AG04450 (cell line): ENCODE measurements at regions not wholly inside any gene's neighbourhood (a gene's known extent, or its start where the extent isn't known, plus 50 kb on each side); places are given as distances from the start of the nearest gene placed in this dataset.
A peak's percentile ranks its signal among the peaks of the same experiment; 100 is the strongest.
"Not testable (repeated sequence)": the region's sequence is repeated elsewhere in the genome, so short reads cannot be mapped to it uniquely, and the experiment has no call there.

Source experiments
- CTCF ChIA-PET: fragments of 300-600, 350-600 bp; formaldehyde crosslinking; extraction: SDS; loops from one replicate; lab custom pipeline; 2022; ENCODE audit warnings: antibody characterized with exemption, inconsistent platforms; lab: Charles Lee
- POLR2A ChIA-PET: fragments of 350-600 bp; formaldehyde crosslinking; extraction: SDS; loops from one replicate; lab custom pipeline; 2021; ENCODE audit warnings: antibody characterized with exemption, inconsistent platforms; lab: Yijun Ruan, JAX
- DNase-seq: peaks from one replicate; pipeline ENCODE4 v3.0.0-alpha.2; 2011; ENCODE audit warnings: low read depth, low spot score
- H3K27ac ChIP-seq: one replicate; pipeline ENCODE4 v1.5.1; 2012; ENCODE audit warnings: low read depth, low read length, control low read depth
- H3K27me3 ChIP-seq: one replicate; pipeline ENCODE4 v1.6.0; 2012; ENCODE audit warnings: low read length; ENCODE audit not compliant: control insufficient read depth, insufficient read depth
- H3K4me3 ChIP-seq: 2 replicates; pipeline ENCODE4 v1.5.1; 2011; ENCODE audit warnings: mild to moderate bottlenecking, low read depth, low read length, control low read depth
- H3K9me3 ChIP-seq: 2 replicates; pipeline ENCODE4 v1.5.1; 2012; ENCODE audit warnings: low read length; ENCODE audit not compliant: control insufficient read depth, insufficient read depth
- TF ChIP-seq, protein P1 (sequence below): IDR thresholded peaks from 2 replicates; pipeline ENCODE4 v1.5.1; 2011; ENCODE audit warnings: low read depth, low read length, control low read depth, inconsistent platforms

DNA sequence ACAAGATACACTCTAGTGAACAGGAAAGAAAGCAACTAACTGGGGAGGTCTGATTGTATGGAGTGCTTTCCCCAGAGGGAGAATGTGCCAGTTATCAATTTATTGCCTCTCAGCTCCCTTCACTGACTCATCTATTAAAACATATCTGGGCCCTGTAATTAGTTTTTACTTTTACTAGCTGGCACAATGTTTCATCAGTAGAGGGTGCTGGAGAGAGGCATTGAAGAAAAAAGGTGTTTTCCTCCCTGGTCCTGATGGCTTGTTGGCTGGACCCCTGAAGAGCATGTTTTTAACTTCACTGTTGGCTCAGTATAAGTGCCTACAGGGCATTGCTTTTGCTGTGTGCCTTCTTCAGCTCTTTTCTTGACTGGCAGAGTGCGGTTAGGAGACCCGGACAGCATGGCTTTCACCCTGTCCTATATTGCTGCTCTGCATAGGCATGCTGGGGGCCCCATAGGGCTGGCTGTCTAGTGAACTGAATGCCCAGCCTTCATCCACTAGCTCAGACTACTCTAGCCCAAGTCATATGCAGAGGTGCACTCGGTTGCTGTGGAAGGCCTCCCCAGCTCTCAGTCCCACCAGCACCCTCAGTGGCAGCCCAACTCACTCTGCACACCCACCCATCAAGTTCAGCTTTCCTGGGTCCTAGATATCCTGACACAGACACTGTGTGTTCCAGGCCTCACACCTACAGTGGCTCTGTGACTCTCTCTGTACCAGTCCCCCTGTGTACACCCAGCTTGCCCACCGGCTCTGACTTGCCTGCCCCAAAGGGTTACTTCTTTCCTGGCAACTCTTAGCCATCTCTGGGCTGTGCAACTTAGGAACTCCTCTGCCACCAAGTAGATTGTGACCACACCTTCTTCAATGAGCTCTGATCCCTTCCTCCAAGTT is 62.3 kb upstream of the ACYP2 start:
- no peak overlapping the region for H3K4me3 ChIP-seq
- no peak for DNase-seq
- no peaks in the 10 kb centered on the region for H3K27me3 ChIP-seq
- no peak overlapping the region for H3K27ac ChIP-seq
- H3K9me3 ChIP-seq: no peaks in the 10 kb centered on the region; the same call in 1 of the 2 replicates
- POLR2A ChIA-PET: interaction anchor here (0.6 kb wide), 1 partner anchor 403 kb away, joined by 4 read pairs; no protein-coding TSS in a partner anchor
- CTCF ChIA-PET: interaction anchor here (1.1 to 1.3 kb wide), 2 partner anchors 14 to 651 kb away, joined by 3 to 5 read pairs; no protein-coding TSS in a partner anchor
- TF ChIP-seq, protein P1, sequence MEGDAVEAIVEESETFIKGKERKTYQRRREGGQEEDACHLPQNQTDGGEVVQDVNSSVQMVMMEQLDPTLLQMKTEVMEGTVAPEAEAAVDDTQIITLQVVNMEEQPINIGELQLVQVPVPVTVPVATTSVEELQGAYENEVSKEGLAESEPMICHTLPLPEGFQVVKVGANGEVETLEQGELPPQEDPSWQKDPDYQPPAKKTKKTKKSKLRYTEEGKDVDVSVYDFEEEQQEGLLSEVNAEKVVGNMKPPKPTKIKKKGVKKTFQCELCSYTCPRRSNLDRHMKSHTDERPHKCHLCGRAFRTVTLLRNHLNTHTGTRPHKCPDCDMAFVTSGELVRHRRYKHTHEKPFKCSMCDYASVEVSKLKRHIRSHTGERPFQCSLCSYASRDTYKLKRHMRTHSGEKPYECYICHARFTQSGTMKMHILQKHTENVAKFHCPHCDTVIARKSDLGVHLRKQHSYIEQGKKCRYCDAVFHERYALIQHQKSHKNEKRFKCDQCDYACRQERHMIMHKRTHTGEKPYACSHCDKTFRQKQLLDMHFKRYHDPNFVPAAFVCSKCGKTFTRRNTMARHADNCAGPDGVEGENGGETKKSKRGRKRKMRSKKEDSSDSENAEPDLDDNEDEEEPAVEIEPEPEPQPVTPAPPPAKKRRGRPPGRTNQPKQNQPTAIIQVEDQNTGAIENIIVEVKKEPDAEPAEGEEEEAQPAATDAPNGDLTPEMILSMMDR: 0 out of 2 replicates have a peak, but pooled peaks have one; percentile 16

DNA sequence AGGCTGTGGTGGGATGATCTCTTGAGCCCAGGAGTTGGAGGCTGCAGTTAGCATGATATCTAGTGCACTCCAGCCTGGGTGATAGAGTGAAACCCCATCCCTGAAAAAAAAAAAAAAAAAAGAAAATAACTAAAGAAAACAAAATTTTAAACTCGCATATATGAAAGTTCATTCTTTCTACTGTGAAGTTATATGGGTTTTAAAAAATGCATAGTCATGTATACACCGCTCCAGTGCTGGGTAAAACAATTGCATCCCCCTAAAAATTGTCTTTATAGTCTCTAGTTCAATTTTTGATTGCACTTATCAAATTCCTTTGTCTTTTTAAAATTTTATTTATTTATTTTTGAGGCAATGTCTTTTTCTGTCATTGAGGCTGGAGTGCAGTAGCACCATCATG is 65.0 kb upstream of the ACYP2 start:
- no peak overlapping the region for H3K27ac ChIP-seq
- POLR2A ChIA-PET: no interaction called here
- H3K9me3 ChIP-seq: peaks cover 5% of the 10 kb centered on the region
- CTCF ChIA-PET: interaction anchor here (0.6 kb wide), 1 partner anchor 92 kb away, joined by 7 read pairs; no protein-coding TSS in a partner anchor
- H3K27me3 ChIP-seq: no peaks in the 10 kb centered on the region
- no peak for DNase-seq
- no peak overlapping the region for H3K4me3 ChIP-seq
- TF ChIP-seq, protein P1: no peak

DNA sequence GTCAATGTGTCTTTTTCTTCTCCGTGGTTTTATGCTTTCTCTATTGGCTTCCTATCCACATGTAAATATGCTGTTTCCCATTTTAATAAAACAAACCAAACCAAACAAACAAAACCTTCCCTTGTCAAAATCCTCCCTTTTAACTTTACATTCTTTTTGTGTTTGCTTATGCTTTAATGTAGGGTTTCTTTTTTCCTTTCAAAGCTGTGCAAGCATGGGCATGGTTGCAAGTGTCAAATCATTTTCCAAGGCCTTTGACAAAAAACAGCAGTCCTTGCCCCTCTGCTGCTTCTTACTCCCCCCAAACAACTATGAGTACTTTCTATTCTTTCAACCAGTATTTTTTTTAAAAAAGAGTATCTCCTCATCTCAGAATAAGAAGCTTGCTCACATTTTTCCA is 66.0 kb upstream of the ACYP2 start:
- ChIA-PET POLR2A (interaction anchor here (0.6 to 1.2 kb wide), 3 partner anchors 13 to 46 kb away, joined by 3 read pairs; no protein-coding TSS in a partner anchor), CTCF (no interaction called here)
- Histone ChIP-seq H3K9me3 (peaks cover 11% of the 10 kb centered on the region), H3K27me3 (no peaks in the 10 kb centered on the region), H3K4me3 (no peak overlapping the region), H3K27ac (no peak overlapping the region)
- DNase-seq: no peak
- TF ChIP-seq, protein P1: no peak

DNA sequence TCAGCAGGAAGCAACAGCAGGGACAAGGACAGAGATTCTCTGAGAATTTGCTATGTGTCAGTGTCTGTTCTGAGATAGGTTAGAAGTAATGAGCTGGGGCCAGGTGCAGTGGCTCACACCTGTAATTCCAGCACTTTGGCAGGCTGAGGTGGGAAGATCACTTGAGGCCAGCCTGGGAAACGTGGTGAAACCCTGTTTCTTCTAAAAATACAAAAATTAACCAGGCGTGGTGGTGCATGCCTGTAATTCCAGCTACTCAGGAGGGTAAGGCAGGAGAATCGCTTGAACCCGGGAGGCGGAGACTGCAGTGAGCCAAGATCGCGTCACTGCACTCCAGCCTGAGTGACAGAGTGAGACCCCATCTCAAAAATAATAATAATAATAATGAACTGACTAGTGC is 66.5 kb upstream of the ACYP2 start:
- DNase-seq, H3K27me3 ChIP-seq, H3K4me3 ChIP-seq, CTCF ChIA-PET, H3K27ac ChIP-seq: not testable (repeated sequence)
- peaks cover 11% of the 10 kb centered on the region for H3K9me3 ChIP-seq
- POLR2A ChIA-PET: interaction anchor here (0.6 to 1.2 kb wide), 4 partner anchors 13 to 55 kb away, joined by 3 to 7 read pairs (median 3); no protein-coding TSS in a partner anchor

DNA sequence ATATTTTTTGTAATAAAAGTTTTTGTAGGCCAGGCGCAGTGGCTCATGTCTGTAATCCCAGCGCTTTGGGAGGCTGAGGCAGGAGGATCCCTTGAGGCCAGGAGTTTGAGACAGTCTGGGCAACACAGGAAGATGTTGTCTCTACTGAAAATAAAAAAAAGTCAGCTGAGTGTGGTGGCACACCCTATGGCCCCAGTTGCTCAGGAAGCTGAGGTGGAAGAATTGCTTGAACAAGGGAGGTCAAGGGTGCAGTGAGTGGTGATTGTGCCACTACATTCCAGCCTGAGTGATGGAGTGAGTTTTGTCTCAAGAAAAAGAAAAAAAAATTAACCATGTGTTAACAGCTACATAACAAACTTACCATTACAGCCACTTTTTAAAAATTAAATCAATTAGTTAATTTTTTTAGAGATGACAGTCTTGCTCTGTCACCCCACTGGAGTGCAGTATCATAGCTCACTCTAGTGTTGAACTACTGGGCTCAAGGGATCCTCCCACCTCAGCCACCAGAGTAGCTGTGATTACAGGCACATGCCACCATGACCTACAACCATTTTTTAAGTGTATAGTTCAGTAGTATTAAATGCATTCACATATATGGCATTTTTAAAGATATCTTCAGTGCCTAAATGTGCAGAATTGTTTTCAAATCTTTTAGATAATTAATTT is 67.2 kb upstream of the ACYP2 start:
- ChIA-PET CTCF (no interaction called here), POLR2A (interaction anchor here (0.6 to 1.2 kb wide), 3 partner anchors 14 to 54 kb away, joined by 3 to 7 read pairs (median 3); no protein-coding TSS in a partner anchor)
- peaks cover 11% of the 10 kb centered on the region for H3K9me3 ChIP-seq
- H3K27ac ChIP-seq: no peak overlapping the region
- no peaks in the 10 kb centered on the region for H3K27me3 ChIP-seq
- no peak overlapping the region for H3K4me3 ChIP-seq
- TF ChIP-seq, protein P1: no peak
- DNase-seq: no peak
